COLO668 (cell line): ENCODE measurements at regions not wholly inside any gene's neighbourhood (a gene's known extent, or its start where the extent isn't known, plus 50 kb on each side); places are given as distances from the start of the nearest gene placed in this dataset.
"Not testable (repeated sequence)": the region's sequence is repeated elsewhere in the genome, so short reads cannot be mapped to it uniquely, and the experiment has no call there.

Source experiments
- DNase-seq: peaks from one replicate; lab custom pipeline; 2025; ENCODE audit not compliant: unreplicated experiment; lab: John Stamatoyannopoulos, UW

GRCh38 chr7:83739527-83739926 is 90.6 kb upstream of the SEMA3E start:
- no peak for DNase-seq

GRCh38 chr7:83738291-83738835 is 89.4 kb upstream of the SEMA3E start:
- DNase-seq = no peak

DNA sequence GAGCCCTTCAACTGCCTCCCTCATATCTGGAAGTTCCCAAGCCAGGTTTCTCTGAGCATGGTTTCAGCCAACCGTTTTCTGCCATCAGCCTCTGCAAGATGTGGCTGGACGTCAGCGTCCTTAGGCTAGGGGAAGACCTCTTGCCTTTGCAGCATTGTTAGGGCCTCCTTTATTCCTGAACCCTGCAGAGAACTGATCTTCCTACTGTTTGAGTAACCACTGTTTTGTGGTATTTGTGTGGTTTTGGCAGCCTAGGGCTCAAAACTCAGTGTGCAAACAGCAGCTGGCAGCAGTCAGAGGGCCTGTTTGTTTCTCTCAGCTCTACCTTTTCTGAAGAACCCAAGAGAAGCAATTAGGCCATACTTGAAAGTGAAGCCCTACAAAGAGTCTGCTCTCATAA is 83.4 kb upstream of the SEMA3E start:
- no peak for DNase-seq

DNA sequence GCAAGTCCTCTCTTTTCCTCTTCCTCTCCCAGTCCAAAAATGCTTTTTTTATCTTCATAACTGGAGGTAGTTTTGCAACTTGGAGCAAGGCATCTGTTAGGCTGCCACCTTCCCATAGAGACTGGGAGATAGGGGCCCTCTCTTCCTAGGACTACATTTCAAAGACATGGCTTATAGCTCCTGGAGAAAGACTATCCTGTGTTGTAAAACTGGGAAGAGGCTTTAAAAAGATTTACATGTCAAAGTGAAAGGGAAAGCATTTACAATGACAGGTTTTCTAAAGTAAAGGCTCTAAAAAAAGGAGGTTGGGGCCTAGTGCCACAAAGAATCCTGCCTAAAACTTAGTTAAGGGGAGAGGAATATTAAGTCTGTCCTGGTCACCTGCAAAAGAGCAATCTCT is 82.2 kb upstream of the SEMA3E start:
- no peak for DNase-seq

GRCh38 chr7:83716923-83717322 is 68.0 kb upstream of the SEMA3E start:
- DNase-seq = not testable (repeated sequence)

- no peak for DNase-seq
Observed at GRCh38 chr7:83708531-83708930, 59.6 kb upstream of the SEMA3E start.

DNA sequence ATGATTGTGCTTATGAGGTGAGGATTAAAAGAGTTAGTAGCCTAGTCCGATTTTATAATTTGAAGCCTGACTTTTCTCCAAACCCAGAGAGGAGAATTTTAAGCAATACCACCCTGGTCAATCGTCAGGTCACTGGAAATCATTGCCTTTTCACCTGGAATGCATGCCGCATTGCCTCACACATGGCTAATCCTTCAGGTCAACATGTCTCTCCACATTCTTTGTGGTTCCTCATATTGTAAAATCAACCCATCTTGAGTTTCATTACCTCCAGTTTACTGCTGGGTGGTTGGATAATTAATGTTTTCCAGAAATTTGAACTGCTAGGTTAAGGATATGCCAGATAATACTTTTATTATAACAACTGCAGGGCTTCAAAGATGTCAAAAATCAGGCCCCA is 55.6 kb upstream of the SEMA3E start:
- no peak for DNase-seq

DNA sequence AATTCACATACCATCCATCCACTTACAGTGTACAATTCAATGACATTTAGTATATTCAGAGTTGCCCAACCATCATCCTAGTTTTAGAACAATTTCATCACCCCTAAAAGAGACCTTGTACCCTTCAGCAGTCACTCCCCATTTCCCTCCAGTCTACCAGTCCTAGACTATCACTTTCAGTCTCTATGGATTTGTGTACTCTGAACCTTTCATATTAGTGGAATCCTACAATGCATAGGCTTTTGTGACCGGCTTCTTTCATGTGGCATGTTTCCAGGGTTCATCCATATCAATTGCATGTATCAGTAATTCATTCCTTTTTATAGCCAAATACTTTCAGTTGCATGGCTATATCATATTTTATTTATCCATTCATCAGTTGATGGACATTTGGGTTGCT is 53.5 kb upstream of the SEMA3E start:
- no peak for DNase-seq

GRCh38 chr7:83701736-83702135 is 52.8 kb upstream of the SEMA3E start:
- DNase-seq = no peak
